ENCODE measurements at regions not wholly inside any gene's neighbourhood (a gene's known extent, or its start where the extent isn't known, plus 50 kb on each side); places are given as distances from the start of the nearest gene placed in this dataset.

- TF ChIP-seq, protein P1, sequence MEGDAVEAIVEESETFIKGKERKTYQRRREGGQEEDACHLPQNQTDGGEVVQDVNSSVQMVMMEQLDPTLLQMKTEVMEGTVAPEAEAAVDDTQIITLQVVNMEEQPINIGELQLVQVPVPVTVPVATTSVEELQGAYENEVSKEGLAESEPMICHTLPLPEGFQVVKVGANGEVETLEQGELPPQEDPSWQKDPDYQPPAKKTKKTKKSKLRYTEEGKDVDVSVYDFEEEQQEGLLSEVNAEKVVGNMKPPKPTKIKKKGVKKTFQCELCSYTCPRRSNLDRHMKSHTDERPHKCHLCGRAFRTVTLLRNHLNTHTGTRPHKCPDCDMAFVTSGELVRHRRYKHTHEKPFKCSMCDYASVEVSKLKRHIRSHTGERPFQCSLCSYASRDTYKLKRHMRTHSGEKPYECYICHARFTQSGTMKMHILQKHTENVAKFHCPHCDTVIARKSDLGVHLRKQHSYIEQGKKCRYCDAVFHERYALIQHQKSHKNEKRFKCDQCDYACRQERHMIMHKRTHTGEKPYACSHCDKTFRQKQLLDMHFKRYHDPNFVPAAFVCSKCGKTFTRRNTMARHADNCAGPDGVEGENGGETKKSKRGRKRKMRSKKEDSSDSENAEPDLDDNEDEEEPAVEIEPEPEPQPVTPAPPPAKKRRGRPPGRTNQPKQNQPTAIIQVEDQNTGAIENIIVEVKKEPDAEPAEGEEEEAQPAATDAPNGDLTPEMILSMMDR (IDR thresholded peaks at IDR 0.05; ENCODE audit: low read length, missing control alignments): no peak
- no peak overlapping the region for H3K4me3 ChIP-seq (replicated peaks; ENCODE audit: low read depth, low read length)
- peak; percentile 23 for DNase-seq (ENCODE audit: low read depth)
Measured at GRCh38 chr17:13931111-13931526, 138.2 kb upstream of the COX10 start.

- TF ChIP-seq, protein P1 (IDR thresholded peaks at IDR 0.05; ENCODE audit: low read length, missing control alignments): no peak
- DNase-seq (ENCODE audit: low read depth): peak; percentile 37
Measured at GRCh38 chr17:13931800-13932460, 137.4 kb upstream of the COX10 start.

DNA sequence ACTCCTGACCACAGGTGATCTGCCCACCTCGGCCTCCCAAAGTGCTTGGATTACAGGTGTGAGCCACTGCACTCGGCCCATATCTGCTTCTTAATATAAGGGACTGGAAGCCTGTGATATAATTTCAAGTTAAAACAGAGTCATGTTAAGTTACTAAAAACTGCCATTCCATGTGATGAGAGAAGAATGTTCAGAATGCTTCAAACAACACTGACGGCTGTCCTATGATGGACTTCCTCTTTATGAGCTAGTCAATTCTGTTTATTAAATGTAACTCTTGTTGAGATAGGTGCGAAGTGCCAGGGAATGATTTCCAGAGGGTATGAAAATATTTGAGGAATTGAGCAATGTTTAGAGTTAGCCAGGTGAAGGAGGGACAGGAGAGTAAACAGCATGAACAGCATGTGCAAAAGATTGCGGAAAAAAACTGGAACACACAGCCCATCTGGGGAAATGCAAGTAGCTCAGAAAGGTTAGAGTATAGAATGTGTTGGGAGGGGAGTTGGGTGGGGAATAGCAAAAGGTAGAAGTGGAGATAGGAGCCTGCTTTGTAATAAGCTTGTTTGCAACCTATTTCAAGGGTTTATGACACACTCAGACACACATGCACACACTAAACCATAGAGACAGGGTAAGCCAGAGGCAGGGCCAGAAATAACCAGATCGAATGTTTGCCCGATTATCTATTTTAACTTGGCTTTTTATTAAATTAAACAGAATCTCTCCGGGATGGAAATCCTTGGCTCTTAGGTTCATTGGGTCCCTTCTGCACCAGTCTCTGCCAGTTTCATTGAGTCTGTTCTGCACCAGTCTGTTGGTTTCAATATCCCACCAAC is 135.6 kb upstream of the COX10 start:
- H3K4me3 ChIP-seq (replicated peaks; ENCODE audit: low read depth, low read length): no peak overlapping the region
- DNase-seq (ENCODE audit: low read depth): no peak
- TF ChIP-seq, protein P1 (IDR thresholded peaks at IDR 0.05; ENCODE audit: low read length, missing control alignments): no peak

More at GRCh38 chr17:13931800-13932460, 137.4 kb upstream of the COX10 start:
- no peak overlapping the region for H3K4me3 ChIP-seq (replicated peaks; ENCODE audit: low read depth, low read length)

DNA sequence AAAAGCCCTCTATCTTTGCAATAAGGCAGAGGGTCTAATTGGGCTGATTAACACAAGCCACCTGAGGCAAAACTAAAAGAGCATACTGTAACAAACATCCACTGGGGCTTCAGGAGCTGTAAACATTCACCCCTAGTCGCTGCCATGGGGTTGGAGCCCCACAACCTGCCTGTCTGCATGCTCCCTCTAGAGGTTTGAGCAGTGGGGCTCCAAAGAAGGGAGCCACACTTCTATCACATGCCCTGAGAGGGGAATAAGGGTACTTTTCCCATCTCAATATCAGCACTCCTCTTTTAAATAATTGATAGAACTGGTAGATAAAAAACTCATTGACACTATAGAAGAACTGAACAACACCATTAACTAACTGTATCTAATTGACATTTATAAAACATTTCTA is 130.1 kb upstream of the COX10 start:
- TF ChIP-seq, protein P1 (IDR thresholded peaks at IDR 0.05; ENCODE audit: low read length, missing control alignments): no peak
- H3K4me3 ChIP-seq (replicated peaks; ENCODE audit: low read depth, low read length): no peak overlapping the region
- no peak for DNase-seq (ENCODE audit: low read depth)

- peak; percentile 22 for DNase-seq (ENCODE audit: low read depth)
- H3K4me3 ChIP-seq (replicated peaks; ENCODE audit: low read depth, low read length): no peak overlapping the region
- TF ChIP-seq, protein P1 (IDR thresholded peaks at IDR 0.05; ENCODE audit: low read length, missing control alignments): no peak
Measured at GRCh38 chr17:13940858-13941665, 128.2 kb upstream of the COX10 start.

DNA sequence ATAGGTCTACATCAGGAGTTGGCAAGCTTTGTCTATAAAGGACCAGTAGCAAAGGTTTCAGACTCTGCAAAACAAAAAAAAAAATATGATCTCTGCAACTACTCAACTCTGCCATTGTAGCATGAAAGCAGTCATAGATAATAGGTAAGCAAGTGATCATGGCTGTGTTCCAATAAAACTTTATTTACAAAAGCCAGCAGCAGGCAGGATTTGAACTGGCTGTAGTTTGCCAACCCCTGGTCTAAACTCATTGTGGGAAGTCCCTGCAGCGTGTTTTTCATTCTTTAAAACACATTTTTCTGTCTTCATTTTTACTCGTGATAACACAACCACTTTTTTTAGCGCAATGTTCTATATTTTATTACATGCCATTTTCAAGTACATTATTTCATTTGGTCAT is 127.5 kb upstream of the COX10 start:
- H3K4me3 ChIP-seq (replicated peaks; ENCODE audit: low read depth, low read length): no peak overlapping the region
- no peak for DNase-seq (ENCODE audit: low read depth)
- TF ChIP-seq, protein P1 (IDR thresholded peaks at IDR 0.05; ENCODE audit: low read length, missing control alignments): no peak
